T-helper 1 cell treated with Interleukin-12 subunit alpha and Interleukin-12 subunit beta and Interleukin-4 antibody, amounts not matched to agents 30 ng/mL and 1 ng/mL, for 36 hours (primary cell): ENCODE measurements at regions not wholly inside any gene's neighbourhood (a gene's known extent, or its start where the extent isn't known, plus 50 kb on each side); places are given as distances from the start of the nearest gene placed in this dataset.

Experiments used
- intact Hi-C: fragments of 100-400 bp; cut with micrococcal nuclease; formaldehyde crosslinking; loops from one replicate; pipeline ENCODE4 v1.15.1; 2024

- intact Hi-C loops = loop anchor here (5.0 kb wide), 2 partner anchors 536 to 1034 kb away; partner anchors contain the start of gene PCCA
Measured at GRCh38 chr13:99053636-99054233, 75.9 kb upstream of the DOCK9 start.

GRCh38 chr13:99055281-99055680 lies 77.4 kb upstream of the DOCK9 start:
- intact Hi-C loops = no loop called here

- intact Hi-C loops = no loop called here
Measured at GRCh38 chr13:99055735-99056134, 77.9 kb upstream of the DOCK9 start.

GRCh38 chr13:99056381-99057014 lies 78.6 kb upstream of the DOCK9 start:
- intact Hi-C loops = no loop called here

- intact Hi-C loops = no loop called here
Measured at GRCh38 chr13:99057310-99057975, 79.6 kb upstream of the DOCK9 start.

- intact Hi-C loops = no loop called here
Measured at GRCh38 chr13:99058527-99059495, 80.9 kb upstream of the DOCK9 start.

GRCh38 chr13:99059498-99060075 lies 81.7 kb upstream of the DOCK9 start:
- intact Hi-C loops = no loop called here

GRCh38 chr13:99061411-99061810 lies 83.5 kb upstream of the DOCK9 start:
- intact Hi-C loops = no loop called here

- intact Hi-C loops = no loop called here
Measured at GRCh38 chr13:99062593-99062992, 84.7 kb upstream of the DOCK9 start.

- intact Hi-C loops = no loop called here
Measured at GRCh38 chr13:99063178-99063577, 85.3 kb upstream of the DOCK9 start.

- intact Hi-C loops = no loop called here
Measured at GRCh38 chr13:99063952-99064351, 86.1 kb upstream of the DOCK9 start.

- intact Hi-C loops = no loop called here
Measured at GRCh38 chr13:99064624-99065234, 86.9 kb upstream of the DOCK9 start.

- intact Hi-C loops = loop anchor here (1.0 kb wide), 4 partner anchors 10 to 22 kb away; no protein-coding TSS in a partner anchor
Measured at GRCh38 chr13:99065235-99066015, 87.6 kb upstream of the DOCK9 start.

GRCh38 chr13:99066219-99066618 lies 88.4 kb upstream of the DOCK9 start:
- intact Hi-C loops = loop anchor here (1.0 kb wide), 4 partner anchors 9 to 21 kb away; no protein-coding TSS in a partner anchor

GRCh38 chr13:99067159-99067985 lies 89.5 kb upstream of the DOCK9 start:
- intact Hi-C loops = no loop called here

- intact Hi-C loops = no loop called here
Measured at GRCh38 chr13:99071211-99071610, 93.3 kb upstream of the DOCK9 start.

- intact Hi-C loops = no loop called here
Measured at GRCh38 chr13:99071666-99072065, 93.8 kb upstream of the DOCK9 start.

- intact Hi-C loops = no loop called here
Measured at GRCh38 chr13:99072356-99072755, 94.5 kb upstream of the DOCK9 start.

GRCh38 chr13:99072941-99073340 lies 95.1 kb upstream of the DOCK9 start:
- intact Hi-C loops = no loop called here
